NCI-H345 (cell line): ENCODE measurements at regions not wholly inside any gene's neighbourhood (a gene's known extent, or its start where the extent isn't known, plus 50 kb on each side); places are given as distances from the start of the nearest gene placed in this dataset.
"Not testable (repeated sequence)": the region's sequence is repeated elsewhere in the genome, so short reads cannot be mapped to it uniquely, and the experiment has no call there.

Source experiments
- DNase-seq: peaks from one replicate; lab custom pipeline; 2025; lab: John Stamatoyannopoulos, UW

DNA sequence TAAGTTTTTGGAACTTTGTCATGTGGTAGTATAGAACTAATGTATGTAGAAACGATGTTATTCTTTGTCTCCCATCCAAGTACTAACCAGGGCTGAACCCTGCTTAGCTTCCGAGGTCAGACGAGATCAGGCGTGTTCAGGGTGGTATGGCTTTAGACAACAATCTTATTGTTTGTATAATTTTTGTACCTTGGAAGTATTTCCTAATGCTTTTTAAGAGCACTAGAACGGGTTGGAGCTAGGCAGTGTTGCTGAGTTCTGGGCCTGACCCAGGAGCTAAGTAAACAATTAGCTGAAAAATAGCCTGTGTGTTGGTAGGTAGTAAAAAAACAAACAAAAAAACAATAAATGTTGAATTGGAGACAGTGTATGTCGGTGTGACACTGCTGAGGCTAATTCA lies 244.3 kb downstream of the EMP1 start:
- no peak for DNase-seq

DNA sequence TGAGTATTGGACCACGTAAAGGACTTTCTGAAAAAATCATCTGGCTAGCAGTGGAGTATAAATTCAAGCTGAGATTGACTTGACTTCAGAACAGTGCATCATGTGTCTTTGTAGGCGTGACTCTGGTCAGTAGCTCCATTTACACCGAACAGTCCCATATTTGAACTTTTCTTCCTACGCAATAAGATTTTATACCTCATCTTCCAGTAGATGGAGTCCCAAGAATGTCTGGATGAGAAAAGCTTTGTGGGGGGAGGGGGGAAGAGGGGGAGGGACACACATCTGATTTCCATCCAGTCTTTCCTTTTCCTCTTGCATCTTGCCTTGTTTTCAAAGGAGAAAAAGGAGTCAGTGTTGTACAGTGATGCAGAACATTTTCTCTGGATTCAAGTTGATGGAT lies 241.0 kb downstream of the EMP1 start:
- DNase-seq, result no peak

DNA sequence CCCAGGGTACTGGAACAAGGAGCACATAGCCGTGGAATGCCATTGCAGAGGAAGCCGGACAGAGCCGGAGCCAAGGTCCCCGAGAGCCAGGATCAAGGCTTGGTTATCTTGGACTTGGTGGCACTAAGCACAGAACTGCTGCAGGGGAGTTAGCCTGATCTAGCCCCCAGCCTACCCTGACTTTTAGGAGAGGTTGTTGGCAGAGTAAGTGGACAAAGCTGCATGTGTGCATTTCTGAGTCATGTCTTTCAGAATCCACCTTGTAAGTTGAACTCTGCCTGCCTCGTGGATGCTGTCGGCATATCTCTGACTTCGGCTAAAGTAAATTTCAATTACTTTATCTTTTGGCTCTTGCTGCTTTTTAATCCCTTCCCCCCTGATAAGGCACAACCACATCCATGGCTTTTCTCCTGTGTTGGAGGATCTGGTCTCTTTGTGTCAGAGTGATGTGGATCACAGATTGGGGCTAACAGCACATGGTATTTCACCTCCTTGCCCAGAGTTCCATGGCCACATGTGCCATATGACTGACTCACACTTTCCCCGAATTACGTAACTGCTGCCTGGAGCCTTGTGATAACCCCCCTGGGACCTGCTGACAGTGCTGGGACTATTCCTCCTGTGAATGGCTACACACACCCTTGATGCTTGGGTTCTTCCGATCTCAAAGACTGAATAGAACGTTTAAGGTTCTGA lies 240.3 kb downstream of the EMP1 start:
- DNase-seq, result no peak

DNA sequence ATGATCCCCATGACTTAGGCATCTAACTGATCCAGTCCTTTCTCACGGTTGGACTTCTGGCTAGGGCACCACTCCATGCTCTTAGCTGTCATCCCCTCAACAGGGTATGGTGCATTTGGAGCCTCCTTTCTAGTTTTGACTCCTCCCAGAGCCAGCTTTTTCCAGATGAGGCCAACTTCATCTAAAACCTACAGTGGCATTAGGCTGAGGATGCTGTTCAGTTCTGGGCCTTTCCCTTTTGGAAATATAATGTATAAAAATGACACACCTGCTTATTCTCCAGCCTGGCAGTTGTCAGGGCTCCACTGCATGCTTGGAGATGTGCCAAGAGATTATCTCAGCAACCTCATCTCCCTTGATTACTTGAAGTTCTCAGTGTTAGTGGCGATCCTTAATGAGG lies 239.7 kb downstream of the EMP1 start:
- DNase-seq, result peak; percentile 51

DNA sequence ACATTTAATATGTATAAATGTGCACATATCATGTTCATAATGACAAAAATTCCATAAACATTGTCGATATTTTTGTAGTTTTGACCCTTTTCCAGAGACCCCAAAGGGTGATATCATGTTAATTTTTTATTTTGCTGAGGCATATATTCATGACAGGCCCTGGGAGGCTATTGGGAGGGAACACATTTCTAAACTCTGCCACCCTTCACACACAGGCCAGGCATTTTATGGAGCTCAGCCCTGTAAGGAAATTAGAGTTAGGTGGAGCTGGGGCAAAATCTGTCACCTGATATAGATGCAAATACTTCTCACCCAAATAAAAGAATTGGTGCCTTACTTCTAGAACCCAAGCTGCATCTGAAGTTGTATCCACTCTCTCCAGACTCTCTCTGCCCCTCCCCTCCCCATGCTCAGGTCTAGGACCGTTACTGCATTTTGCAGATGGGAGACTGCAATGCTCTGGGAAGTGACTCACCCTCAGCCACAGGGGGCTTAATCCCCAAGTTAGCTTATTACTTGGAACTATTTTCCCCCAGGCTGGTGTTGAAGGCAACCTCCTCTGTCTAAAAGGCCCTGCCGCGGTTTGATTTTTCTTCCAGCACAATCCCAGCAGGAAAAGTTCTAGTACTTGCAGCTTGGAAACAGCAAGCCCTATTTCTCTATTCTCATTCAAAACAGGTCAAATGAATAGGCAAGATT lies 238.9 kb downstream of the EMP1 start:
- DNase-seq, result no peak

DNA sequence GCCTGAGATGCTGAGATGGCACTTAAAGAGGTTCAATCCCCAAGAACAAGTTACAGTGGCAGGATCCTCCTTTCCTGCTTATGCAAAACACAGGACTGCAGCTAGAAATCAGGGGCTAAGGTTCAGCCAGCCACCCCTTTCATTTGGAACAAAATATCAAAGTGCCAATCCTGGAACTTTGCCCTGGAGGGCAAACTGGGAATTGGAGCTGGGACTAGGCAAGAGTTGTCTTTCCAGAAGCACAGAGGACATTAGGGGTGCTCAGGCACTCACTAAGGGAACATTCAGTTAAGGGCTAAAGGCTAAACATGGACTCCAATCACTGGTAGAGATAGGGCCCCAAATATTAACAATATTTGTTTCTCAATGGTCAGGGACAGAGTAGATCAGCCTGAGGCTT lies 237.2 kb downstream of the EMP1 start:
- DNase-seq, result no peak

DNA sequence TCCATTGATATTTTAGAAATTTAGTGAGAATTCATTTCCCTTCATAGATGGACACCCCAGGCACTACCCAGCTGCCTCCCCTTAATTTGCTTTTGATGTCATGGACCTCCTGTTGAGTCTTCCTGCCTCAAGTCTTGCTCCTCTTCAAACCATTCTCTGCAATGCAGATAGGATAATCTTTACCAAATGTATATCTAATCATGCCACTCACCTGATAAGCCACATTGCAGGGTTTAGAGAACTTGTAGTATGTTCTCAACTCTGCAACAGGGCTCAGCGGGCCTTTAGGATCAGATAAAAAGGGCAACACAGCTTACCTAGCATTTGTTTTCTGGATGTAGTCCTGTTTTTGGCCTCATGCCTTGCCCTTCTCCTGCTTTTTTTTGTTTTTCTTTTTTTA lies 234.5 kb downstream of the EMP1 start:
- no peak for DNase-seq

DNA sequence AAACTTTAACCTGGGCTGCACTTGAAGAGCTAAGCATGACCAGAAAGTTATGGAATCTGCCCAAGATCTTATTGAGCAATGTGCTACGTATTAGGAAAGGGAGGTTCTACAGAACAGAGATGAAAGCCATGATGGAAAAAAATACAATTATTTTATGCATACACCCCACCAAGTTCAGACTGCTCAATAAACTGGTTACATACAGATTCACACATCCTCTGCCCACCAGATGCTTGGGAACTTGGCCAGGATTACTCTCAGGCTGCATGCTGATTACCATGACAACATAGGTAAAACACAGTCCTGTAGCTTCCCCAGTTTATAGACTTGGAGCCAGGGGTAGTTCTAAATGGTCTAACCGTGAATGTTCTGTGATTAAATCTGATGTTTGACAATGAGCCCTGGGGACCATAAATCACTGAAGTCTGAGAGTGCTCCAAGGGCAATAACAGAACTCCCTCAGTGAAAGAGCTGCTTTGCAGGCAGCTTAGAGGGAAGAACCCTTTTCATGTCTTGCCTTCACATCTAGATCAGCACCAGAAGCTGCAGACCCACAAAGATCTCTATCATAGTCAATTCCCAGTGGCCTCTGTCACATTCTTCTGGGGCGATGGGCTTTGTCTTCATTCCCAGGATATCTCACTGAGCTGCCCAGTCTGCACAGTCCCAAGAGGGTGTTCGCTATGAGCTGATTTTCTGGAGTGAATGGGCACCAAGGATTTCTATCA lies 232.2 kb downstream of the EMP1 start:
- no peak for DNase-seq

DNA sequence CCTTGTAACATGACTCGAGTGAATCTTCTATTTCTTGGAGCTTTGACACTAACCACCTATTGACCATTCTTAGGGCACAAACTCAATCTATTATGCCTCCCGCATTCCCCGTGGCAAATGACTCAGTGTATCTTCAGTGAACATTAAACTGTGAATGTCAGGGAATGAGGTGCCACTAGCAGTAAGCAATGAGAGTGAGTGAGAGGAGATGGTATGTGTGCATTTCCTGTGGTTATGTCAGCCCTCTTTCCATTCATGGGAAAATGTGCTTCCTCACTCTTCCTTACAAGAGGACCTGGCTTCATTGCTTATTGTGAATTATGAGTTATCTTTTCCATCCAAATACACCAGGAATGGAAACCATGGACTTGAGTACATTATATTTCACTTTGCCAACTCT lies 229.2 kb downstream of the EMP1 start:
- DNase-seq, result no peak

DNA sequence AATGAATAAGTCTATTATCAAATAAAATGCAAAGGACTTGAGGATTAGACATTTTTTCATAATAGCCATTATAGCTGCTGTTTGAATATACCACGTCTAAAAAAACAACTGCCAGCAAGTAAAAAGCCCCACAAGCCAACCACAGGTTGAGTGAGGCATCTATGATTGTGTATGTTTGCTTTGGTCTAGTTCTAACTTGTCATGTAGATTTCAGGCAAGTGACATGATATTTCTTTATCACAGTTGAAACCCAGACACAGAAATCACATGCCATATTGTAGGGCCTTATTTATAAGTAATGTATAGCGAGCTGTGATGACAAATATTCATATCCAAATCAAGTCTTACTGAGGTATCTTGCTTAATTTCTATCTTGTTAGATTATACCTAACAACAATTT lies 225.8 kb downstream of the EMP1 start:
- DNase-seq, result no peak

DNA sequence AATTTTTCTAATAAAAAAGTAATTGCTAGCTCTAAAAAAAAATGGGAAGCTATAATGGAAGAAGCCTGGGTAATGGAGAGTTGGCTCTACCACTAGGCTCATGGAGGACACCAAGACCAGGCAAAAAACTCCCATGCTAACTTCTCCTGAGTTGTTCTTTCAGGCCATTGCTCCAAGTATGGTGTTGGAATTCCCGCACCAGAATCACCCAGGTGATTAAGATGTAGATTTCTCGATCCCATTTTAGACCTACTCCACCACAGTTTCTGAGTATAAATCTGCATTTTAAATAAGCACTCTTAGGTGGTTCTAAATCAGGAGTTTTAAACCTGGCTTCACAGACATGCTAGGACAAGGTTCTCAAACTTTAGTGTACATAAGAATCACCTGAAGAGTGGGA lies 221.0 kb downstream of the EMP1 start:
- no peak for DNase-seq

DNA sequence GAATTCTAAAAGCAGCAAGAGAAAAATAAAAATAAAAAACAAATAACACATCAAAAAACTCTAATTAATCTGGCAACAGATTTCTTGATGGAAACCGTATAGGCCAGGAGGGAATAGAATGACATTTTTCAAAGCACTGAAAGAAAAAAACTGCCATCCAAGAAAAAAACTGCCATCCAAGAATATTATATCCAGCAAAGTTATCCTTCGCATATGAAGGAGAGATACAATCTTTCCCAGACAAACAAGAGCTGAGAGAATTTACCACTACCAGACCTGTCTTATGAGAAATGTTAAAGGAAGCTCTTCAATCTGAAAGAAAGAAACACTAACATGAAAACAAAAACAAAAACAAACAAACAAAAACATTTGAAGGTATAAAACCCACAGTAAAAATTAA lies 214.8 kb downstream of the EMP1 start:
- DNase-seq, result no peak

DNA sequence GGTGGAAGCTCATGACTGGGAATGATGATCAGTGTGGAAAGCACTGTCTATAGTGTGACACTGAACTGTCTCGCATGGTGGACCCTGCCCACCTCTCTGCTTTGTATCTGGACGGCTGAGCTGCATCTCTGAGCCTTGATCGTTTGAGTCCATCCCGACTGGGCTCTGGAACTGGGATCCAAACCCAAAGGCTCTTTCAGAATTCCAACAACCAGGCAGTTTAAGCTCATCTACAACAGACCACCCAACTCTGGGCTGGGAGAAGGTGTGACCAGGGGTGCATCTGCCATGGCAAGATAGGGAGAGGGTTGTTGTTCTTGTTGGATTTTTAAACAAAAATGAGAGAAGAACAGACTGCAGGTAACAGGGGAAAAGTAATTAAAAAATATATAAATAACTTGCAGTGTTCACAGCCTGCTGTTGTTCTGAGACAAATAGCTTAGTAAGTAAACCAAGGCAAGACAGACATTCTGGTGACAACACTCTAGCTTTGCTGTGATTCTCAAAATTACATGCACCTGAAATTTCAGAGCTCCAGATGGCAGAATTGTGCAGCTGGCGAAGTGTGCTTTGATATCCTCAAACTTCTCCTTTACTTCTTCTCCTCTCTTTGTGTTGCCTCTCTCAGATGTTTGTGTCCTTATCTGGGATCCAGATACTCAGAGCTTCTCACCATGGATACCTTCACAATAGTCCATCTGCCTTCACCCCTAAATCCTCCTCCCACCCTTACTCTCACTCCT lies 209.6 kb downstream of the EMP1 start:
- DNase-seq, result no peak

DNA sequence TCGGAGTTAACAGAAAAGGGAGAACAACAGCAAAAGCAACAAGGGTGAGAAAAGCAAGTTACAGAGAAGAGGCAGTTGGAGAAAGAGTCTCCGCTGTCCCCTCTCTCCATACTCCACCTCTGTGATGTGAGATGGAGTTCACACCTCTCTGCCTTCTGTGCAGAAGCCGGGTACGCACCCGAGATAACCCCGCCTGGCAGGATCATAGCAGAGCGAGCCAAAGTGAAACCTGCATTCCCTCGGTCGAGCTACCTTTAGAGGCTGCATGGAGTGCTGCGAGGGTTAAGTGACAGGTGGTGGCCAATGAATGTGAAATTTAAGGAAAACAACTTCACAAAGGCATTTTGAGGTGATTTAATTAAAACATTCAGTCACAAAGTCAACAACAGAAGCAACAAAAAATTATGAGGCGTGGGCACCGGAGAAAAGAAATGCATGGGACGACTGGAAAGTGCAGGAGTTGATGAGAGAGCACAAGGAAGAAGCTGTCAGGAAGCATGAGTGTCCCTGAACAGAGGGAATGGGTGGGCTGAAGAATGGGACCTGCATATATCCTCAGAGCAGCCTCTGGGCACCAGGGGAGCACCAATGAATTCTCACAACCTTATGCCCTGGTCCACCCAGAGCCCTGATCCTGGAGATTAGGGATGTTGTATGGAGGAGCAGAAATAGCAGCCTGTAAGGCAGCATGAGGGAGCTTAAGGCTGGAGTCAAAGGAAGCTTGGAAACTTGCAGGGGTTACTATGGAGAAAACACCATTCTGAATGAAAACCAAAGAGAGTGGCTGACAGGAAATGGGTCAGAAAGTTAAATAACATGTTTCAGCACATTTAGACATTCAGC lies 208.3 kb downstream of the EMP1 start:
- no peak for DNase-seq

DNA sequence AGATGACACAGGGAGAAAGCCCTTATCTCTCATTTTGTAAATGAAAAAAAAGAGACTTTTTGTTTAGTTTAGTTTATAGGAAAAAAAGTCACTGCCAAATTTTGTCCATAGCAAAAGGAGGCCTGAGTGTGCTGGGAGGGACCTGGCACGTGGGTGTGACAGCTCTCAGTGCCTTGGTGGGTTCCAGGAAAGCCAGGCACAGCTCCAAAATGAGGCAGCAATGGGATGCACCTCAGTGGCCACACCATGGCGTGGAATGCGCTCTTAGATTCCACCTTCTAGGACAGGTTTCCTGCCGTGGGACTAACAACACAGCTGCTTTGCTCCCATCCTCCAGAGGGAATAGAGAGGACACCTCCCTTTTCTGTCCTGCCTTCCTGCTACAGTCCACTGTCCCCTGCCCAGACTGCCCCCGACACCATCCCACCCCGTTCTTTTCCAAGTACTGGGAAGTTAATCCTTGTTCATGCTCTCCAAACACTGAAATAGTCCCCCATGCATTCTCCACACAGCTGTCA lies 207.6 kb downstream of the EMP1 start:
- DNase-seq, result no peak

DNA sequence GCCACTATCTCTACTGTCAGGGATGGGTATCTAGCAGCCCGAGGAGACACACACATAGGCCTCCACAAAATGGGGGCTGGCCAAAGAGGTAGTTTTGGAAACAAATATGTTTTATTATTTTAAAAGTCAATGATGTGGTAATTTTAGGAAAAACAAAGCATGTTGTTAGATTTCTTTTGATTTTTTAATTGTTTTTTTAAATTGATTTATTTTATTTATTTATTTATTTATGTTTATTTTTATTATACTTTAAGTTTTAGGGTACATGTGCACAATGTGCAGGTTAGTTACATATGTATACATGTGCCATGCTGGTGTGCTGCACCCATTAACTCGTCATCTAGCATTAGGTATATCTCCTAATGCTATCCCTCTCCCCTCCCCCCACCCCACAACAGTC lies 194.8 kb downstream of the EMP1 start:
- DNase-seq, result not testable (repeated sequence)

DNA sequence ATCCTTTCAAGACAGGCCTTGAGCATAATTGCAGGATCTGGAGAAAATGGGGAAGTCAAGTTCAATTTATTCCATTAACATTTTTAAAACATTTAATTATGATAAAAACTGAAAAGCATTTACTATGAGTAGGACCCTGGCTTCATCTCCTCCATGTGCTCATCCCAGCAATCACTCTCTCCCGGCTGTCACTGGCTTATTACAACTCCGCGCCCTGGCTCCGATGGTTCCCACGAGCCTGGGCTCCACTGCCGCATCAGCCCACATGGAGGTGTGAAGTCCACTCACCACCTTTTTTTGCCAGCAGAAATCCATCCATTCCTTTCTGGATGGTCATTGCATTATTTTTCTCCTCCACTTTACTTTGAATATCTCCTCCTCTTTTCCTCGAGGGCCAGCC lies 194.4 kb downstream of the EMP1 start:
- DNase-seq, result peak; percentile 18

DNA sequence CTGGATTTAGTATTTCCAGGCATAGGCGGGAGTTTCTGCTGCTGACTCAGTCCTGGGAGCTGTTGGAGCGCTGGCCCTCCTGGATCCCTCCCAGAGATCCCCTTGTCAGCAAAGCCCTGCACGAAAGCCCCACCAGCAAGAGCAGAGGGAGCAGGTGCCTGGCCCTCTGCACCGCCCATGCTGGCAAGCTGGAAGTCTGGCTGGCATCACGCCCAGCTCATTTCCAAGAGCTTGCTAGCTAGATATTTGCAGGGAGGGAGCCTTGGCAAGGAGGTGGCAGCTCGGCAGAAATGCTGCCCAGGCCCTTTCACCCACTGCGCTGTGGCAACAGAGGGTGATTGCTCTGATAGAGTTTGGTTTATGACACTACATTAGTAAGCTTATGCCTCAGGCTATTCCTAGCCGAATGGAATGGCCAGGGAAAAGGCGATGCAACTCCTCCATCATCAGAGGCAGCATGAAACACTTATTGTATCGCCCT lies 193.9 kb downstream of the EMP1 start:
- peak; percentile 98 for DNase-seq

DNA sequence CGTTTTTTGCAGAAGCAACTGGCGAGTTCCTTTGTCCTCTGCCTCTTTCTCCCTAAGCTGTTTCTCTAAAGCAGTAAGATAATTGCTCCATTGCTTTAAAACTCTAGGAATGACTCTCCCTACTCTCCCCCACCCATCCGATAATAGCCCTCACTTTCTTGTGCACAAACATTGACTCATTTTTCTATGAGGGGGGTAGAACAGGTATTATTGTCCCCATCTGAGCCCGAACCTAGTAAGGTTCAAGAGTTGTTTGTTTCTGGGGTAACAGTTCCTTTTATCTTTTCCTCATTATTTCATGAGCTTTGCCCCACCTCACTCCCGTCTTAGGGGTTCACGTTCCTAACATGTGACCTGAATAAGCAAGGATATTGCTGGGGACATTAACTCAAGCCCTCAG lies 190.6 kb downstream of the EMP1 start:
- no peak for DNase-seq

DNA sequence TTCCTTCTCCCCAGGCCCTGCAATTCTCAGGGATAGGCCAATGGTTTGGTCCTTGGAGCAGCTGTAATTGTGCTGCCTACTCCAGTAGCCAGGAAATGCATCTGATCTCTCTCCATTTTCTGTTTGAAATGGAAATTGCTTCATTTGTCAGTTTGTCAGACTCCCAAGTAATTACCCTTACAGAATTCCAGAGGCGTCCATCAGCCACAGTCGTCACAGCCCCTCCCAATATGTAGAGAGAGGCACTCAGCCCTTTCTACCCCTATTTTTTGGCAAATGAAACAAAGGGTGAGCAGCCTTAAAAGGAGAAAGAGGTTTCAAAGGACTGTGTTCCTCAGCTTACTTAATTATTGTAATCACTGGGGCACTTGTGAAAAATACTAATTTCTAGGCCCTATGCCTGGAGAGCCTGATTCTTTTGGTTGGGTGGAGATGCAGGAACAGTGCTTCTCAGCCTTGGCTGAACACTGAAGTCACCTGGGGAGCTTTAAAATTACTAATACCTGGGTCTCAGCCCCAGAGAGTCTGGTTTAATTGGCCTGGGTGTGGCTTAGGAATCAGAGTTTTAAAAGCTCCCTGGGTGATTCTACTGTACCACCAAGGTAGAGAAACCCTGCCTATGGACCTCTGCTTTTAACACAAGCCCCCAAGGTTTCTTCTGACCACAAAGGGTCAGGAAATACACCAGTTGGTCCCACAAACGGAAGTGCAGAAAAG lies 190.0 kb downstream of the EMP1 start:
- no peak for DNase-seq

DNA sequence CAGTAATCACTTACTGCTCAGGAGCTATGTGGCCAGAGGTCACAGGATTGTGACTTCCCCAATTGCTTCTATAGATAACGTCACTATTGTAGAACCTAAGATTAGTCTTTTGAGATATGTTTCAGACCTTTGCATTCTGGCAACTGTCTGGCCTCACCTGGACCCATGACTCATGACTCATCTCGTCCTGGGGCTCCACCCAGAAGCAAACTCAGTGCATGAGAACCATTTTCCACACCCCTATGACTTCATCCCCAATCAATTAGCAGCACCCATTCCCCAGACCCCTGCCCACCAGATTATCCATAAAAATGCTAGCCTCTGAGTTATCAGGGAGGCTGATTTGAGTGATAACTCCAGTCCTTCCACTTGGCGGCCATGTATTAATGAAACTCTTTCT lies 186.9 kb downstream of the EMP1 start:
- DNase-seq, result no peak
